Astrocyte of the cerebellum (primary cell): ENCODE measurements at regions not wholly inside any gene's neighbourhood (a gene's known extent, or its start where the extent isn't known, plus 50 kb on each side); places are given as distances from the start of the nearest gene placed in this dataset.

Source experiments
- DNase-seq: peaks from one replicate; pipeline ENCODE4 v3.0.0-alpha.2; 2011; ENCODE audit warnings: low read depth
- H3K4me3 ChIP-seq: 2 replicates; pipeline ENCODE4 v1.5.1; 2011; ENCODE audit warnings: mild to moderate bottlenecking, low read depth, low read length, moderate library complexity
- in situ Hi-C: cut with HindIII; loops from 2 replicates; pipeline ENCODE4 v1.10.0; 2017; ENCODE audit warnings: low sequenced_read_pairs
- TF ChIP-seq, protein P1 (sequence below): IDR thresholded peaks from 2 replicates; pipeline ENCODE4 v1.5.1; 2012; ENCODE audit warnings: low read length, low read depth, moderate library complexity, mild to moderate bottlenecking; ENCODE audit errors: missing control alignments

DNA sequence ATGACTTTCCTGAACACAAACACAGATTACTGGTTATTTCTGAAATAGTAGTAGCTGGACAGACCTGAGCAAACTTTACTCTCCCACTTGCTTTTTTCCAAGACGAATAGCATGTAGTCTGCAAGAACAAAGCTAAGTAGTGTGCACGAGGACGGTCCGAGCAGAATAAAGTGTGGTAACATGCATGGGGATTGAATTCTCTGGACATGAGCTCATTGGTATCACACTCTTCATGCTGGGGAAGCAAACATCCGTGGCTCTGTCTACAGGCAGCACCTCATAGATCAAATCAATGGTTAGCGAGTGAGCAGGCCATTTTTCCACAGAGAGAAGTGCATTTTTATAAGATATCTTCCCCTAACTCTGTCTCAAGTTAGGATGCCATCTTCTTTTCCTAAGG is 164.8 kb upstream of the STK17B start:
- TF ChIP-seq, protein P1, sequence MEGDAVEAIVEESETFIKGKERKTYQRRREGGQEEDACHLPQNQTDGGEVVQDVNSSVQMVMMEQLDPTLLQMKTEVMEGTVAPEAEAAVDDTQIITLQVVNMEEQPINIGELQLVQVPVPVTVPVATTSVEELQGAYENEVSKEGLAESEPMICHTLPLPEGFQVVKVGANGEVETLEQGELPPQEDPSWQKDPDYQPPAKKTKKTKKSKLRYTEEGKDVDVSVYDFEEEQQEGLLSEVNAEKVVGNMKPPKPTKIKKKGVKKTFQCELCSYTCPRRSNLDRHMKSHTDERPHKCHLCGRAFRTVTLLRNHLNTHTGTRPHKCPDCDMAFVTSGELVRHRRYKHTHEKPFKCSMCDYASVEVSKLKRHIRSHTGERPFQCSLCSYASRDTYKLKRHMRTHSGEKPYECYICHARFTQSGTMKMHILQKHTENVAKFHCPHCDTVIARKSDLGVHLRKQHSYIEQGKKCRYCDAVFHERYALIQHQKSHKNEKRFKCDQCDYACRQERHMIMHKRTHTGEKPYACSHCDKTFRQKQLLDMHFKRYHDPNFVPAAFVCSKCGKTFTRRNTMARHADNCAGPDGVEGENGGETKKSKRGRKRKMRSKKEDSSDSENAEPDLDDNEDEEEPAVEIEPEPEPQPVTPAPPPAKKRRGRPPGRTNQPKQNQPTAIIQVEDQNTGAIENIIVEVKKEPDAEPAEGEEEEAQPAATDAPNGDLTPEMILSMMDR, result no peak
- H3K4me3 ChIP-seq, result no peak overlapping the region
- DNase-seq, result no peak
- in situ Hi-C loops, result no loop called here

DNA sequence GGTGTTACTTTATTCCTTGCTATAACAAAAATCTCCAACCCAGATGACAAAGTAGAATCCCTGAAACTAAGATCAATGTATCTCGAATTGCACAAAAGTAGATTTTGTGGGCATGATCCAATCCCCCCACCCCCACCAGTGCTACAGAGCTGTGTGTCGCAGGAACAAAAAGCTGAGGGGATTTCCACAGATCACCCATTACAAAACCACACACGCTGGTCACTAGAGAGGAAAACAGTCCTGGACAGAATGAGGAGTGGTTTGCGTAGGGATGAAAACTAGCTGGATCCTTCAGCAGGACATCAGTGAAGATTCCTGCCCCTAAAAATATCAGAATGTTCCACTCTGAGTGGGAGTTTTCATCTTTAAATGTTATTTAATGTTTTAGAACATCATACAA is 165.3 kb upstream of the STK17B start:
- in situ Hi-C loops, result no loop called here
- no peak overlapping the region for H3K4me3 ChIP-seq
- TF ChIP-seq, protein P1, result no peak
- DNase-seq, result no peak

DNA sequence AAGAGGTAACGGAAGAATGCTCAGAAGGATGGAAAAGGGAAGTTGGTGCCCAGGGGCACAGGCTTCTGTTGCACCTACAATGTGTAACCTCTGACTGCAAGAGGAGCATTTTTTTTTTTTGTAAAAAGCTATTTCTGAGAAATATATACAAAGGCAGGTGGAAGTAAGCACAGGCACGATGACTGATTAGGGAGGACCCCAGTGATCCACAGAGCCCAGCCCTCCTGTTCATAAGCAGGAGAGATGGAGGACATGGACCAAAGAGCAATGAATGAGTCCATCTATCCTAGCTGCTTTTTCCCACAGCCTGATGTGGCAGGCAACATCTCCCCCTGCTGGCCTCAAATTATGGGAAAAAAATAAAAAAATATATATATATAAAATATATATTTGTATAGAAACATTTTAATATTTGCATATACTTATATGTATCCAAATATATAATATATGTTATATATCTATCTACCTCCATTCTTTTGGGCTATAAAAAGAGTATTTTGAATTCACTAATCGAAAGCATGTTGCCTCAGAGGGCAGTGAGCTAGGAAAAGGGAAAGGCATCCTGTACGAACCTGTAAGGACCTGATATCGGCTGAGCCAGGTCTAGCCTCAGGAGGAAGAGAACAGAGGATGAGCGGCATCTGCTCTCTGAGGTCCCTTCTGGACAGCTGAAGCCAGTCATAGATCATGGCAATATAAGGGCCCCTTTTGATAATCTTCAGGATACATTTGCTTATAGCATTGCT is 166.0 kb upstream of the STK17B start:
- in situ Hi-C loops, result no loop called here
- peak; percentile 28 for DNase-seq
- H3K4me3 ChIP-seq, result no peak overlapping the region
- TF ChIP-seq, protein P1, result peak; percentile 61

DNA sequence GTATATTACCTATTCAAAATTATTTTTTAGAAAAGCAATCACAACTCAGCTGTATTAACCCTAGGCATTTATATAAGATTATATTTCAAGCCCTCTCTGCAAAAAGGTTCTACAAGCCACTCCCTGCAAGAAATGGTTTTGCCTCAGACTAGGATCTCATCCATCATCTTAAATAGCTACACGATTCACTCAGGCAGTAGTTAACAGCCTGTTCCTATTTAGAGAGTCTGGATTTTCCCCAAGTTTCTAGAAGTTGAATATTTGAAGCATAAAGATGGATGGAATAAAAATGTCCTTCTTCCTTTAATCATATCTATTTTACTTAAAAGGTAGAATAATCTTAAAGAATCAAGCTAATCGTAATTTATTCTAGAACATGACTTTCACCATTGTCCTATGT is 167.1 kb upstream of the STK17B start:
- in situ Hi-C loops, result no loop called here
- TF ChIP-seq, protein P1, result no peak
- DNase-seq, result no peak
- H3K4me3 ChIP-seq, result no peak overlapping the region

DNA sequence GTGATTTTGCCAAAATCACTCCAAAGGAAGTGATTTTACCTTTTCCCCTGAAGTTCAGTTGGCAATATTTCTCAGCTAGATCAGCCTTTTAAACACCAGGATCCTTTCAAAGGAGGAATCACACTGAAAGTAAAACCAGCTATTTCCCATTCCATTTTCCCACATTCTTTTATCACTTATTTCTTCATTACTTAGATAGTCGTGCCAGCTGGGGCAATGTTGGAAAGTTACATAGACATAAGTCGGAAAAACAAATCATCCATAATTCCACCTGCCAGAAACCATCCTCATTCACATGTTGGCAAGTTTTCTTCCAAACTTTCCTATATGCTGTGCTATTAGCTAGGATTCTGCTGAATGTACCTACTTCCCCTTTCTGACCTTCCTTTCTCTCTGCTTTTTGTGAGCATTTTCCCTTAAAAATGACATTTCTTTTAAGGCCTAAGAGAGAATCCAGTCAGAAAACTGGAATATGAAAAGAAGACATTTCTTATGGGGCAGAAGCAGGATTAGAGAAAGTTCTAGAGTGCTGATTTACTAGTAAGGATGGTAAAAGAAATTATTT is 170.0 kb upstream of the STK17B start:
- TF ChIP-seq, protein P1, result no peak
- no peak overlapping the region for H3K4me3 ChIP-seq
- in situ Hi-C loops, result no loop called here
- DNase-seq, result no peak

DNA sequence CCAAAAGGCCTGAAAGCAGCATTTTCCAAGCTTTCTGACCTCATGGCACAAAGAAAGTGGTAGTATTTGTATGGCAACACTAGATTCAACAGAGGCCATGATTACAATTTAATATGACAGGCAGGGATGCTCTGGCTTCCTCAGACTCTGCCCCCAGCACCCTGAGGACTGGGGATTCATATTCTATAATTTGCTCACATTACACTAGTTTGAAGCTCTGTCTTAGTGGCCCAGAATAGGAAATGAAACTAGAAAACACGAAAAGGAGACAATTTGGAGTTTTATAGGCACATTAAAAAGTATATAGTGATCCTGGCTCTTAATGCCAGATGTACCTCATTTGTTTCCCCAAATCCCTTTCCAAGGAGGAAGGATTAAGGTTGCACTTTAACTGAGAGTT is 173.0 kb upstream of the STK17B start:
- in situ Hi-C loops, result no loop called here
- DNase-seq, result no peak
- TF ChIP-seq, protein P1, result no peak
- H3K4me3 ChIP-seq, result no peak overlapping the region
